Stimulated activated effector memory CD8-positive, alpha-beta T cell treated with anti-CD3 and anti-CD28 coated beads, Interleukin-12 subunit alpha, Interleukin-12 subunit beta, amount 100 ng/mL, for 72 hours (primary cell): ENCODE measurements at regions not wholly inside any gene's neighbourhood (a gene's known extent, or its start where the extent isn't known, plus 50 kb on each side); places are given as distances from the start of the nearest gene placed in this dataset.
"Not testable (repeated sequence)": the region's sequence is repeated elsewhere in the genome, so short reads cannot be mapped to it uniquely, and the experiment has no call there.

Experiments
- ATAC-seq: fragments of 150-1000 bp; cut with Tn5 transposase; 2 replicates; pipeline ENCODE4 v1.10.0; 2021
- DNase-seq, 2 donors: peaks; one replicate each; pipeline ENCODE4 v3.0.0; 2021 to 2022; ENCODE audit warnings: low spot score in 2 of 2
- H3K27ac Mint-ChIP-seq: one replicate; pipeline ENCODE4 v1.8.0; 2022; ENCODE audit warnings: mild to moderate bottlenecking, mixed read lengths
- H3K36me3 Mint-ChIP-seq: one replicate; pipeline ENCODE4 v1.8.0; 2022; ENCODE audit warnings: mild to moderate bottlenecking, mixed read lengths
- H3K4me1 Mint-ChIP-seq: one replicate; pipeline ENCODE4 v1.8.0; 2022; ENCODE audit warnings: mixed read lengths
- H3K4me3 Mint-ChIP-seq: one replicate; pipeline ENCODE4 v1.8.0; 2022; ENCODE audit warnings: mild to moderate bottlenecking, mixed read lengths
- H3K9me3 Mint-ChIP-seq: one replicate; pipeline ENCODE4 v1.8.0; 2022; ENCODE audit warnings: mixed read lengths

- H3K4me1 Mint-ChIP-seq, H3K27ac Mint-ChIP-seq, H3K4me3 Mint-ChIP-seq, DNase-seq, ATAC-seq, H3K36me3 Mint-ChIP-seq: not testable (repeated sequence)
- peaks cover 12% of the 10 kb centered on the region for H3K9me3 Mint-ChIP-seq
Observed at GRCh38 chr9:30069236-30069635, 2315.2 kb upstream of the ACO1 start.

- DNase-seq (no peak), ATAC-seq (no peak)
- Mint-ChIP-seq H3K4me1 (peaks cover 15% of the 10 kb centered on the region), H3K27ac (peak overlapping the region; percentile 63), H3K9me3 (peaks cover 18% of the 10 kb centered on the region), H3K36me3 (no peaks in the 10 kb centered on the region), H3K4me3 (no peak overlapping the region)
Observed at GRCh38 chr9:30075022-30075421, 2309.4 kb upstream of the ACO1 start.

- Mint-ChIP-seq H3K9me3 (peaks cover 18% of the 10 kb centered on the region), H3K4me1 (peaks cover 15% of the 10 kb centered on the region), H3K36me3 (no peaks in the 10 kb centered on the region), H3K4me3 (no peak overlapping the region), H3K27ac (peak overlapping the region; percentile 63)
- DNase-seq (peak in 1 of 2 donors; percentile 66), ATAC-seq (peak; percentile 88)
Observed at GRCh38 chr9:30075451-30076199, 2308.8 kb upstream of the ACO1 start.

GRCh38 chr9:30078195-30078594, 2306.2 kb upstream of the ACO1 start:
- ATAC-seq (no peak), DNase-seq (no peak)
- peaks cover 15% of the 10 kb centered on the region for H3K4me1 Mint-ChIP-seq
- no peaks in the 10 kb centered on the region for H3K36me3 Mint-ChIP-seq
- no peak overlapping the region for H3K27ac Mint-ChIP-seq
- no peak overlapping the region for H3K4me3 Mint-ChIP-seq
- peaks cover 15% of the 10 kb centered on the region for H3K9me3 Mint-ChIP-seq

GRCh38 chr9:30089428-30089827, 2295.0 kb upstream of the ACO1 start:
- no peak overlapping the region for H3K4me3 Mint-ChIP-seq

GRCh38 chr9:30103647-30104394, 2280.6 kb upstream of the ACO1 start:
- Mint-ChIP-seq H3K4me1 (no peaks in the 10 kb centered on the region), H3K4me3 (no peak overlapping the region), H3K27ac (no peak overlapping the region)

More at GRCh38 chr9:30089428-30089827, 2295.0 kb upstream of the ACO1 start:
- no peaks in the 10 kb centered on the region for H3K4me1 Mint-ChIP-seq
- H3K36me3 Mint-ChIP-seq: no peaks in the 10 kb centered on the region
- DNase-seq: no peak
- no peak overlapping the region for H3K27ac Mint-ChIP-seq
- H3K9me3 Mint-ChIP-seq: no peaks in the 10 kb centered on the region
- no peak for ATAC-seq

GRCh38 chr9:30107134-30107533, 2277.3 kb upstream of the ACO1 start:
- DNase-seq, H3K36me3 Mint-ChIP-seq, H3K4me1 Mint-ChIP-seq, H3K4me3 Mint-ChIP-seq, ATAC-seq, H3K27ac Mint-ChIP-seq: not testable (repeated sequence)
- peaks cover 13% of the 10 kb centered on the region for H3K9me3 Mint-ChIP-seq

More at GRCh38 chr9:30103647-30104394, 2280.6 kb upstream of the ACO1 start:
- peaks cover 17% of the 10 kb centered on the region for H3K9me3 Mint-ChIP-seq
- no peaks in the 10 kb centered on the region for H3K36me3 Mint-ChIP-seq
- no peak for DNase-seq
- ATAC-seq: no peak

- Mint-ChIP-seq H3K9me3 (no peaks in the 10 kb centered on the region), H3K4me3 (no peak overlapping the region), H3K27ac (no peak overlapping the region), H3K36me3 (no peaks in the 10 kb centered on the region), H3K4me1 (no peaks in the 10 kb centered on the region)
- no peak for ATAC-seq
- no peak for DNase-seq
Observed at GRCh38 chr9:30116673-30117217, 2267.7 kb upstream of the ACO1 start.

GRCh38 chr9:30120666-30121065, 2263.8 kb upstream of the ACO1 start:
- ATAC-seq (no peak), DNase-seq (no peak)
- Mint-ChIP-seq H3K4me3 (no peak overlapping the region), H3K27ac (no peak overlapping the region), H3K36me3 (no peaks in the 10 kb centered on the region), H3K9me3 (no peaks in the 10 kb centered on the region), H3K4me1 (no peaks in the 10 kb centered on the region)

GRCh38 chr9:30121611-30122010, 2262.8 kb upstream of the ACO1 start:
- ATAC-seq (no peak), DNase-seq (no peak)
- Mint-ChIP-seq H3K4me3 (no peak overlapping the region), H3K36me3 (no peaks in the 10 kb centered on the region), H3K4me1 (no peaks in the 10 kb centered on the region), H3K27ac (no peak overlapping the region), H3K9me3 (peaks cover 3% of the 10 kb centered on the region)

GRCh38 chr9:30125881-30126280, 2258.6 kb upstream of the ACO1 start:
- Mint-ChIP-seq H3K36me3 (no peaks in the 10 kb centered on the region), H3K4me1 (no peaks in the 10 kb centered on the region), H3K4me3 (no peak overlapping the region), H3K27ac (no peak overlapping the region), H3K9me3 (peaks cover 6% of the 10 kb centered on the region)
- no peak for ATAC-seq
- DNase-seq: no peak

- H3K36me3 Mint-ChIP-seq: no peaks in the 10 kb centered on the region
- no peak for ATAC-seq
Observed at GRCh38 chr9:30127371-30127770, 2257.1 kb upstream of the ACO1 start.

GRCh38 chr9:30140407-30140806, 2244.0 kb upstream of the ACO1 start:
- DNase-seq (no peak), ATAC-seq (no peak)
- no peaks in the 10 kb centered on the region for H3K36me3 Mint-ChIP-seq
- peaks cover 15% of the 10 kb centered on the region for H3K9me3 Mint-ChIP-seq
- H3K4me1 Mint-ChIP-seq: no peaks in the 10 kb centered on the region
- H3K27ac Mint-ChIP-seq: no peak overlapping the region
- no peak overlapping the region for H3K4me3 Mint-ChIP-seq

More at GRCh38 chr9:30127371-30127770, 2257.1 kb upstream of the ACO1 start:
- H3K4me1 Mint-ChIP-seq: no peaks in the 10 kb centered on the region
- peaks cover 6% of the 10 kb centered on the region for H3K9me3 Mint-ChIP-seq
- no peak overlapping the region for H3K4me3 Mint-ChIP-seq
- H3K27ac Mint-ChIP-seq: no peak overlapping the region
- DNase-seq: no peak

- ATAC-seq: no peak
- no peaks in the 10 kb centered on the region for H3K4me1 Mint-ChIP-seq
- H3K36me3 Mint-ChIP-seq: no peaks in the 10 kb centered on the region
- H3K9me3 Mint-ChIP-seq: peaks cover 4% of the 10 kb centered on the region
- DNase-seq: no peak
- no peak overlapping the region for H3K4me3 Mint-ChIP-seq
- no peak overlapping the region for H3K27ac Mint-ChIP-seq
Observed at GRCh38 chr9:30160570-30160969, 2223.9 kb upstream of the ACO1 start.

GRCh38 chr9:30172206-30172605, 2212.2 kb upstream of the ACO1 start:
- DNase-seq (no peak), ATAC-seq (no peak)
- Mint-ChIP-seq H3K27ac (no peak overlapping the region), H3K36me3 (no peaks in the 10 kb centered on the region), H3K4me1 (no peaks in the 10 kb centered on the region), H3K4me3 (no peak overlapping the region), H3K9me3 (peaks cover 18% of the 10 kb centered on the region)

GRCh38 chr9:30178610-30179009, 2205.8 kb upstream of the ACO1 start:
- ATAC-seq (no peak), DNase-seq (no peak)
- Mint-ChIP-seq H3K36me3 (no peaks in the 10 kb centered on the region), H3K27ac (no peak overlapping the region), H3K4me3 (no peak overlapping the region), H3K4me1 (no peaks in the 10 kb centered on the region), H3K9me3 (peaks cover 14% of the 10 kb centered on the region)
